ENCODE measurements at regions not wholly inside any gene's neighbourhood (a gene's known extent, or its start where the extent isn't known, plus 50 kb on each side); places are given as distances from the start of the nearest gene placed in this dataset.

GRCh38 chr9:75574569-75574968, 315.9 kb upstream of the PCSK5 start:
- TF ChIP-seq SREBF2 (IDR thresholded peaks at IDR 0.05) = no peak
- no peak for TF ChIP-seq HDAC2 (IDR thresholded peaks at IDR 0.05)
